Stromal cell of bone marrow (primary cell): ENCODE measurements at regions not wholly inside any gene's neighbourhood (a gene's known extent, or its start where the extent isn't known, plus 50 kb on each side); places are given as distances from the start of the nearest gene placed in this dataset.
"Not testable (repeated sequence)": the region's sequence is repeated elsewhere in the genome, so short reads cannot be mapped to it uniquely, and the experiment has no call there.

ENCODE experiments used
- DNase-seq: peaks from one replicate; pipeline ENCODE4 v3.0.0-alpha.2; 2012; ENCODE audit warnings: low read depth

DNA sequence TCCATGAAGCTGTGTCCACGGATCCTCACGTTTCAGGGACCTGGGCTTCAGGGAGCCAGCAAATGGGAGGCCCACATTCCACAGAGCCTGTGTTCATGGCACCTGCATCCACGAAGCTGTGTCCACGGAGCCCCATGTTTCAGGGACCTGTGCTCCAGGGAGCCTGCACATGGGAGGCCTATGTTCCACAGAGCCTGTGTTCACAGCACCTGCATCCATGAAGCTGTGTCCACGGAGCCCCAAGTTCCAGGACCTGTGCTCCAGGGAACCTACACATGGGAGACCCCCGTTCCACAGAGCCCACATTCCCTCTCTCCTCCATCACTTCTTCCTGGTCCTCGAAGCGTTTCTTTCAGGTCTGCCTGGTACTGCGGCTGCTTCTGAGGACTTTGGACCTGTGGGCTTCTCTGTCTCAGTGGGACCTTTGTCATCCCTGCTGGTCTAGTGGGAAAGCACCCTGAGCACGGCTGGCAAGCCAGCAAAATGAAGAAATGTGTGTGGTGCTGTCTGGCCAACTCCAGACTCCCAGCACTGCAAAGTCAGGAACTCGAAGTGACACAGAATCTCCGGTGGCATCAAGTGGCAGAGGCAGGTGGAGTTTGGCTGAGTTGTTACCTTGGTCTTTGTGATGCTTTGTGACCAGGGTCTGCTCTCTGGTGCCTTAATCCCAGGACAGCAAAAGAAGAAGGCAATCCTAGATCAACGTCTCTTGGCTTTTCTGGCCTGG lies 245.9 kb downstream of the DLL1 start:
- DNase-seq: no peak

DNA sequence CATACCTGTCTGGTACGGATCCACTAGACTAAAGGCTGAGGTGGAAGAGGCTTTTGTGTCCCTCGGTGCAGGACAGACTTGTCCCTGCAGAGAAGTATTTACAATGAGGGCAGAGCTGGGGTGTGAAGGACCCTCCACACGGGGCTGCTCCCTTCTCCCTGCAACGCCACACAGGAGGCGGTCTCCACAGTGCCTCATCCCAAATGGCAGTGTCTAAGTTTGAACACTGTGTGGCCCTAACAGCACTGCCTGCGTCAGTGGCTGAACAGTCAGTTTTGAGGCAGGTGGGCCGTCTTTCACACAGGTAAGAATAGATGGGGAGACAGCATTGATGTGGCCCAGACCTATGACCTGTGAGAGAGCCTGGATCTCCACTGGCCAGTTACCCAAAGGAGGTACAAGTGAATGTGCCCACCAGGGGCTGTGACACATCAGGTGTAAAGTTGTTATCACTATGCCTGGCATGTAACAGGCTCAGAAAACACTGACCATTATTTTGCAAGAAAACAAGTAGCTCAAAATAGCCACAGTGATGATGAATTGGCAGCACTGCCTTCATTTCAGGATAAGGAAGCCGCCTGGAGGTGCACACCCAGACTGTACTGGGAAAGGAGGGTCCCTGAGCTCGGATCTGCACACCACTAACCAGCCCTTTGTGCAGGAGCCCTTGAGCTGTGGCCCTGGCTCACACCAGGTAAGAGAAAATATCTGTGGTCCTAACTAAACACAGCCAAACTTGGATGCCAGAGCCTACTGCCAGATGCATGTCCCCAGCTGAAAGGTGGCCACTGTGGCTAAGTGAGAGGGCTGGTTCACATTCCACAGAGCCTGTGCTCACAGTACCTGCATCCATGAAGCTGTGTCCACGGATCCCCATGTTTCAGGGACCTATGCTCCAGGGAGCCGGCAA lies 246.7 kb downstream of the DLL1 start:
- DNase-seq: no peak

DNA sequence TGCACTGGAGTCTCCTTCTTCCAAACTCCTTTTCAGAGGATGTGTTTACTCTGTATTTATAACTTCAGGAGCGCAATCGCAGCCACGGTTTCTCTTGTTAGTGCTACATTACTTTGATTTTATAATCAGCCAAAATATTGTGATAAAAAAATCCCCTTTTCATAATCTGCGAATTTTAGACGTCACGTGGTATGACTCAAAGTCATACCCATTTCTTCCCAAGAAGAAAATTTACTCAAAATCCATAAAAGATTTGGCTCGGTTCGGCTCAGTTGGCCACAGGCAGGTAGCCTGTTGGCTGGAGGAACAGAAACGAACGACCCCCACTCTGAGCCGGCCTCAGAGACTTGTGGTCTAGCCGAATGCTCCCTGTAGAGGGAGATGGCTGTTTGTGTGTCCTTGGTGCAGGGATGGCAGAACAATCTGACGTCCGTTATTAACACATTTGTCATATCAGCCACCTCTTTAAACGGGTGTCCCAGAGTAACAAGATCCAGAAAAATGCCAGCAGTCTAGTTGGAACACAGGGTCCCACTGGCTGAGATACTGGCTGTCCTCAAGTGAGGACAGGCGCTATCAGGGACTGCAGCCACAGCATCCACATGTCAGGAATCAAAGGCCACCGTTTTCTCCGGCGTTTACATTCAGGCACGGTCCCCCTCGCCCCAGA lies 247.6 kb downstream of the DLL1 start:
- no peak for DNase-seq

- no peak for DNase-seq
These were observed 248.2 kb downstream of the DLL1 start for GRCh38 chr6:170042596-170043118.

GRCh38 chr6:170042123-170042522 lies 248.8 kb downstream of the DLL1 start:
- DNase-seq: no peak

- no peak for DNase-seq
These were observed 249.4 kb downstream of the DLL1 start for GRCh38 chr6:170041526-170041925.

- DNase-seq: no peak
These were observed 250.0 kb downstream of the DLL1 start for GRCh38 chr6:170040906-170041305.

GRCh38 chr6:170040115-170040500 lies 250.8 kb downstream of the DLL1 start:
- no peak for DNase-seq

DNA sequence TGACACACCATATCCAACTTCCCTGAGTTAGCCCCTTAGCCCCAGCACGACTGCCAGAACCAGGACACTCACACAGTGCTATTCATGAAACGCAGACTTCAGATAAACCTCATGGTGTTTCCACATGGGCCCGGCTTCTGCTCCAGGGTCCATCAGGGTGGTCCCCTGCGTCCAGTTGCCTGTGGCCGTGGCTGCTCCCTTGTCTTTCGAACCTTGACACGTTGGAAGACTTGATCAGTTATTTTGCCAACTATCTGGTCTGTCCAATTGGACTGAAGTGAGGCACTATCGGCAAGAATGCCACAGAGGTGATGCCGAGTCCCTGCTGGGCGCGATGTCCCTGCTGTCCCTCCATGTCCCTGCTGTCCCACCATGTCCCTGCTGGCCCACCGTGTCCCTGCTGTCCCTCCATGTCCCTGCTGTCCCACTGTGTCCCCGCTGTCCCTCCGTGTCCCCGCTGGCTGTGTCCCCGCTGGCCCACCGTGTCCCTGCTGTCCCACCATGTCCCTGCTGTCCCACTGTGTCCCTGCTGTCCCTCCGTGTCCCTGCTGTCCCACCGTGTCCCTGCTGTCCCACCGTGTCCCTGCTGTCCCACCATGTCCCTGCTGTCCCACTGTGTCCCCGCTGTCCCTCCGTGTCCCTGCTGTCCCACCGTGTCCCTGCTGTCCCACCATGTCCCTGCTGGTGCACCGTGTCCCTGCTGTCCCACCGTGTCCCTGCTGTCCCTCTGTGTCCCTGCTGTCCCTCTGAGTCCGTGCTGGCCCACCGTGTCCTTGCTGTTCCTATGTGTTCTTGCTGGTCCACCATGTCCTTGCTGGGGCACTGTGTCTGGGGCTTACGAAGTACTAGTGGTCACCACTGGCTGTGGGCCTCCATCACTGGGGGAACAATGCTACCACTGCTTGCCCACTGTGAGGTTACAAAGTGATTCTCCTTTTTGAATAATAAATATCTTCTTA lies 251.4 kb downstream of the DLL1 start:
- no peak for DNase-seq

DNA sequence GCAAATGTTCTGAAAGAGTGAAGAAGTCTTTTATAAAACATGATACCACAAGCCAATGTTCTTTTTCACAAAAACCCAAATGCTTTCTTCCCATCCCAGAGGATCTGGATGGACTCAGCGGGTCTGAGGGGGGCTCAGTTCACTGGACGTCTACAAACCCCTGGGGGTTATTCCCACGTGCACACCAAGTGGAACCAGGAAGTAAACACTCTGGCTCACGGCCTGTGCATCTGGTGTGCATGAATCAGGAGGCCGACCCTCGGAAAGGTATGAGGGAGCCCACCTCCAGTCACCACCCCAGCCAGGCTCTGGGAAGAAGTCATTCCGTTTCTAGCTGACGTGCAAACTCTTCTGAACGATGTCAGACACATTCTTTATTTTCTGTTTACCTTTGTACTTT lies 252.2 kb downstream of the DLL1 start:
- DNase-seq: no peak

DNA sequence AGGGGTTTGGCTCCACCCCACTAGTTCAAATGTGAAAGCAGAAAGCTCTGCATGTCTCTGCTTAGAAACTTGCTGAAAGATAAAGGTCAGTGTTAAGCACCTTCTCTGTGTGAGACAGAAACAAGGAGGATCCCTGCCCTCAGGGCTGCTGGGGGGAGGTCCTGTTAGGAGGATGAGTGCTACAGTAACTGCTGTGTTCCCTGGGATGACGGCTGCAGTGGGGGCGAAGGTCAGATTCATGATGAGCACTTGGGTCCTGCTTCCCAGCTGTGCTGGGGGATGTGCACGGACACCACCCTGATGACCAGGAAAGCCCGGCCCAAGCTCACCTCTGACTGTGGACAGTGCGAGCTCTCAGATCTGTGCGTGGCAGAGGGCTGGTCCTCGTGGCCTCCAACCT lies 252.6 kb downstream of the DLL1 start:
- no peak for DNase-seq

DNA sequence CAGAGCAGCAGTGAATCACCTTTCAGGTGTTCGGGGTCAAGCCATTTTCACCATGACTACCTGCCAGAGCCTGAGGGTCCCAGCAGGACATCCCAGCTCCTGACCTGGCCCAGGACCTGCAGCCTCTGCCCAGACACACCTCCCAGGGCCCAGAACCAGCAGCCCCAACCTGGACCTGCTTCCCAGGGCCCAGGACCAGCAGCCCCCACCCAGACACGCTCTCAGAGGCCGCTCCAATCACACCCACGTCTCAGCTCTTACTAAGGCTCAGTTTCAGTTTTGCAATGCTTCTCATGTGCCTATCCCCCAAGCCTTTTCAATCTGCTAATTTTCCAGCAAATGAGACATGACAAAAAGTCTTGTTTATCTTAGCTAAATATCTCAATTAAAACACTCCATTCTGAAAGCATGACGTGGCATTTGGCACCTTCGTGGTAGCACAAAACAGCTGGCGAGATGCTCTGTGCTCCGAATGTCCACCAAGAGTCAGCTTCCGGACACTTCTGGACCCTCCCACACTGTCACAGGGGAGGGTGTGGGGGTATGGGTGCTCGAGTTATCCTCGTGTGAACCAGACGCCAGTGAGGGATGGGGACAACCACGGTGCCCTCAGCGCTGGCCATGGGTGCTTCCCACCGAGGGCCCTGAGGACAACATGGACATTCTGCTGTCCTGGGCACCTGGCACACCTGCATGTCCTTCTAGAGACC lies 253.2 kb downstream of the DLL1 start:
- DNase-seq: no peak

- no peak for DNase-seq
These were observed 254.0 kb downstream of the DLL1 start for GRCh38 chr6:170036916-170037315.

DNA sequence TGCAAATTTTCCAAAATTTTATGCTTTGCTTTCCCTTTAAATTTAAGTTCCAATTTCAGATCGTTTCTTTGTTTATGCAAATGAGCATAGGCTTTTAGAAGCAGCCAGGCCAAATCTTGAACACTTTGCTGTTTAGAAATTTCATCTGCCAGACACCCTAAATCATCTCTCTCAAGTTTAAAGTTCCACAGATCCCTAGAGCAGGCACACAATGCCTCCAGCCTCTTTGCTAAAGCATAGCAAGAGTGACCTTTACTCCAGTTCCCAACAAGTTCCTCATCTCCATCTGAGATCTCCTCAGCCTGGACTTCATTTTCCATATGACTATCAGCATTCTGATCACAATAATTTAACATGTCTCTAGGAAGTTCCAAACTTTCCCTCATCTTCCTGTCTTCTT lies 254.5 kb downstream of the DLL1 start:
- not testable (repeated sequence) for DNase-seq

GRCh38 chr6:170035901-170036304 lies 255.0 kb downstream of the DLL1 start:
- no peak for DNase-seq

DNA sequence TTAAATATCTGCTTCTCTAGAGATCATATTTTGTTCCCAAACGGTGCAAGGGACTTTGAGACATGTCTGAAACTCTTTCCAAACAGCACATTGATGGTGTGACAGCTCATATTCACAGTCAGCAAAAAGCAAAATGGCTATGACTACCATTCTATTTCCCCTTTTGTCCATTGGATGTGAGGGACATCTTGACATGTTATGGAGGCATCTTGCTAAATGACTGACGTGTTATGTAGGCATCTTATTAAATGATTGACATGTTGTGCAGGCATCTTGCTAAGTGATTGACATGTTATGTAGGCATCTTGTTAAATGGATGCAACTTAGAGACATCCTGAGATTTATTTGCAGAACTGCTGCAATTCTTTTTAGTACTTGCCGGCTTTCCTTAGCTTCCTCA lies 255.8 kb downstream of the DLL1 start:
- DNase-seq: no peak

DNA sequence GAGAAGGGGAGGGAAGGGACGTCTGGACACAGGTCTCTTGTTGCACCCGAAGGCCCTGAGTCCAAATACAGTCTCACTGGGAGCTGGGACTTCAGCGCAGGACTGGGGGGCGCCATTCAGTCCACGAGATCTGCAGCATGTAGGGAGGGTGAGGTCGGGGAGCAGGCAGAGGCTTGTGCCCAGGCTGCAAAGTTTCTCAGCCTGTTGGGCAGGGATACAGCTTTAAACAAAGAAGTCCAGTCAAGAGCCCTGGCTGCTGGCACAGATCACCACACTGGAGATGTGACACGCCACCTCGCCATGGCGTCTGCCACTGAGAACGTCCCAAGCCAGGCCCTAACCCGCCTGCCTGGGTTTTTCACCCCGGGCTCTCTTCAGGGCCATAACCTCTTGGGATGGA lies 256.6 kb downstream of the DLL1 start:
- no peak for DNase-seq

GRCh38 chr6:170033666-170034065 lies 257.2 kb downstream of the DLL1 start:
- DNase-seq: no peak

DNA sequence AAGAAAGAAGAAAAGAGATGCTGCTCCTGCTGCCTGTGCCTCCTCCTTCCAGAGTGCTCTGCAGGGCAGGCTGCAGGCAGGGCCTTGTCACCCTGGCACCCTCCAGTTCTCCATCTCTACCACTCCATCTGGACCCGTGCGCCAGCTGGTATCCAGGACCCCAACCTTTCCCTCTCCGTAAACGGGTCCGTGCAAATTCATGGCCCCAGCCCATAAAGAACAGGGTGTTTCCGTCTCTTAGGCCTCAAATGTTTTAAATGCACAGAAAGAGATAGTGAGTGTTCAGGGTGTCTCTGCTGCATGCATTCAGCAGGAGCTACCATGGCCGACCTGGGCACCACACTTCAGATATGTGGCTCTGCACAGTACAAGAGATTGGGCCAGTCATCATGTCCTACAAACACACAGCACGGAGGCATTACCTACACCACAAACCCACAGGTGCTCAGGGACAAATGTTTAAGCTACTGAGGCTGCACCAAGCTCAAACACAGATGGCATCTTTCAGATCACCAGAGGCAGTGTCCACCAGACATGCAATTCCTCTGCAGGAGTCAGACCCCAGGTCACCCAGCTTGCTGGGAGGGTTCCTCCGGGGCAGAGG lies 258.1 kb downstream of the DLL1 start:
- no peak for DNase-seq

GRCh38 chr6:170032197-170032596 lies 258.7 kb downstream of the DLL1 start:
- DNase-seq: no peak
